Right cardiac atrium (tissue), 5 donors: ENCODE measurements at regions not wholly inside any gene's neighbourhood (a gene's known extent, or its start where the extent isn't known, plus 50 kb on each side); places are given as distances from the start of the nearest gene placed in this dataset.
"Not testable (repeated sequence)": the region's sequence is repeated elsewhere in the genome, so short reads cannot be mapped to it uniquely, and the experiment has no call there.

Source experiments
- ATAC-seq, 2 donors: fragments of 200-7000 bp; cut with Tn5 transposase; one replicate each; pipeline versions ENCODE4 v1.8.0 to v1.9.1; 2020; ENCODE audit warnings: moderate library complexity in 2 of 2, mild to moderate bottlenecking in 1 of 2
- DNase-seq, 3 donors: peaks; one replicate each; pipeline ENCODE4 v3.0.0-alpha.2; 2020
- H3K27ac ChIP-seq: one replicate; pipeline ENCODE4 v1.5.1; 2013; ENCODE audit warnings: mild to moderate bottlenecking, low read length, control low read depth, moderate library complexity
- H3K27me3 ChIP-seq: one replicate; pipeline ENCODE4 v1.6.1; 2013; ENCODE audit not compliant: control insufficient read depth, insufficient read depth
- H3K4me1 ChIP-seq: one replicate; pipeline ENCODE4 v1.6.1; 2013; ENCODE audit warnings: low read length; ENCODE audit not compliant: control insufficient read depth, insufficient read depth
- H3K4me3 ChIP-seq: one replicate; pipeline ENCODE4 v1.5.1; 2013; ENCODE audit warnings: low read length, control low read depth
- H3K9me3 ChIP-seq: one replicate; pipeline ENCODE4 v1.6.1; 2013; ENCODE audit warnings: low read length; ENCODE audit not compliant: control insufficient read depth
- WGBS: extraction: QIAGEN DNeasy Blood & Tissue Kit; methylation state at CpG from one replicate; pipeline ENCODE4 v1.1.7; 2013; 5-methylcytosine and 5-hydroxymethylcytosine counted together
- intact Hi-C, 4 donors: fragments of 100-400 bp; cut with DNase I; formaldehyde crosslinking; loops; one replicate each; pipeline versions ENCODE4 v1.11.0 to v1.14.0; 2022 to 2023
- donor health status: healthy with polysubstance abuse.
- donor health status: DM: no; HTN: yes; CAD: no.
- donor health status: DM: no; HTN: no; CAD: no.
- donor health status: DM: no; HTN: yes; CAD: no; lungs with severe emphysema.
- donor health status: DM: yes; HTN: yes; CAD: no.

- 69% methylated on average over 3 of the region's 3 CpGs for WGBS
- ATAC-seq: not testable (repeated sequence)
Observed at GRCh38 chr14:106675716-106676115, 1149.3 kb downstream of the TMEM121 start.

GRCh38 chr14:106679776-106680175, 1153.4 kb downstream of the TMEM121 start:
- H3K4me3 ChIP-seq: no peak overlapping the region
- intact Hi-C loops: no loop called here
- H3K27me3 ChIP-seq: peaks cover 2% of the 10 kb centered on the region
- H3K9me3 ChIP-seq: no peaks in the 10 kb centered on the region
- H3K27ac ChIP-seq: no peak overlapping the region
- WGBS: 37% methylated on average over 5 of the region's 5 CpGs
- peaks cover 2% of the 10 kb centered on the region for H3K4me1 ChIP-seq
- DNase-seq: no peak
- no peak for ATAC-seq

More at GRCh38 chr14:106675716-106676115, 1149.3 kb downstream of the TMEM121 start:
- H3K27me3 ChIP-seq, H3K4me3 ChIP-seq, intact Hi-C loops, H3K9me3 ChIP-seq, DNase-seq, H3K27ac ChIP-seq, H3K4me1 ChIP-seq: not testable (repeated sequence)

GRCh38 chr14:106681161-106681560, 1154.8 kb downstream of the TMEM121 start:
- H3K4me1 ChIP-seq: peaks cover 2% of the 10 kb centered on the region
- H3K9me3 ChIP-seq: no peaks in the 10 kb centered on the region
- H3K4me3 ChIP-seq: no peak overlapping the region
- intact Hi-C loops: no loop called here
- ATAC-seq (no peak), DNase-seq (no peak)
- WGBS: 80% methylated on average over 8 of the region's 8 CpGs
- H3K27me3 ChIP-seq: peaks cover 2% of the 10 kb centered on the region
- no peak overlapping the region for H3K27ac ChIP-seq

- Histone ChIP-seq H3K4me1 (peaks cover 2% of the 10 kb centered on the region), H3K27me3 (peaks cover 2% of the 10 kb centered on the region), H3K4me3 (no peak overlapping the region), H3K9me3 (no peaks in the 10 kb centered on the region), H3K27ac (no peak overlapping the region)
- ATAC-seq (no peak), DNase-seq (no peak)
- WGBS: 37% methylated on average over 2 of the region's 2 CpGs
- intact Hi-C loops: no loop called here
Observed at GRCh38 chr14:106681568-106681967, 1155.2 kb downstream of the TMEM121 start.

GRCh38 chr14:106683631-106684030, 1157.2 kb downstream of the TMEM121 start:
- WGBS: 72% methylated on average over 4 of the region's 4 CpGs

GRCh38 chr14:106686533-106686932, 1160.2 kb downstream of the TMEM121 start:
- Histone ChIP-seq H3K9me3 (no peaks in the 10 kb centered on the region), H3K27me3 (no peaks in the 10 kb centered on the region), H3K27ac (no peak overlapping the region), H3K4me3 (no peak overlapping the region), H3K4me1 (no peaks in the 10 kb centered on the region)
- ATAC-seq: no peak
- intact Hi-C loops: no loop called here
- 64% methylated on average over 5 of the region's 5 CpGs for WGBS
- no peak for DNase-seq

More at GRCh38 chr14:106683631-106684030, 1157.2 kb downstream of the TMEM121 start:
- DNase-seq: no peak
- no peak for ATAC-seq
- H3K4me3 ChIP-seq: no peak overlapping the region
- intact Hi-C loops: no loop called here
- H3K27ac ChIP-seq: no peak overlapping the region
- H3K4me1 ChIP-seq: peaks cover 2% of the 10 kb centered on the region
- no peaks in the 10 kb centered on the region for H3K9me3 ChIP-seq
- peaks cover 2% of the 10 kb centered on the region for H3K27me3 ChIP-seq

GRCh38 chr14:106690333-106690891, 1164.0 kb downstream of the TMEM121 start:
- DNase-seq (no peak), ATAC-seq (no peak)
- no peak overlapping the region for H3K4me3 ChIP-seq
- no peak overlapping the region for H3K27ac ChIP-seq
- 51% methylated on average over 1 of the region's 1 CpG for WGBS
- H3K27me3 ChIP-seq: no peaks in the 10 kb centered on the region
- H3K9me3 ChIP-seq: no peaks in the 10 kb centered on the region
- intact Hi-C loops: no loop called here
- H3K4me1 ChIP-seq: no peaks in the 10 kb centered on the region

- Histone ChIP-seq H3K4me1 (no peaks in the 10 kb centered on the region), H3K9me3 (no peaks in the 10 kb centered on the region), H3K27ac (no peak overlapping the region), H3K4me3 (no peak overlapping the region), H3K27me3 (no peaks in the 10 kb centered on the region)
- intact Hi-C loops: no loop called here
- WGBS: 67% methylated on average over 13 of the region's 13 CpGs
- DNase-seq (peak; percentile 13 to 64 (median 55)), ATAC-seq (no peak)
Observed at GRCh38 chr14:106691601-106692291, 1165.4 kb downstream of the TMEM121 start.

- DNase-seq: peak in 2 of 3 donors; percentile 39 to 68
- intact Hi-C loops: no loop called here
- no peak overlapping the region for H3K4me3 ChIP-seq
- H3K27me3 ChIP-seq: no peaks in the 10 kb centered on the region
- H3K9me3 ChIP-seq: no peaks in the 10 kb centered on the region
- 48% methylated on average over 19 of the region's 19 CpGs for WGBS
- no peaks in the 10 kb centered on the region for H3K4me1 ChIP-seq
- no peak overlapping the region for H3K27ac ChIP-seq
- ATAC-seq: no peak
Observed at GRCh38 chr14:106694638-106695393, 1168.4 kb downstream of the TMEM121 start.

GRCh38 chr14:106698620-106699267, 1172.4 kb downstream of the TMEM121 start:
- H3K4me3 ChIP-seq, H3K9me3 ChIP-seq, H3K27ac ChIP-seq, DNase-seq, intact Hi-C loops, ATAC-seq, H3K27me3 ChIP-seq, H3K4me1 ChIP-seq: not testable (repeated sequence)
- 34% methylated on average over 7 of the region's 16 CpGs for WGBS

- ATAC-seq, DNase-seq, H3K4me1 ChIP-seq, H3K27me3 ChIP-seq, intact Hi-C loops, H3K9me3 ChIP-seq, H3K27ac ChIP-seq, H3K4me3 ChIP-seq: not testable (repeated sequence)
- WGBS: 69% methylated on average over 2 of the region's 4 CpGs
Observed at GRCh38 chr14:106703651-106704050, 1177.3 kb downstream of the TMEM121 start.
